Nephron progenitor cell (in vitro differentiated cells): ENCODE measurements at regions not wholly inside any gene's neighbourhood (a gene's known extent, or its start where the extent isn't known, plus 50 kb on each side); places are given as distances from the start of the nearest gene placed in this dataset.

Experiments
- DNase-seq: peaks from one replicate; pipeline ENCODE4 v3.0.0; 2021
- H3K27ac Mint-ChIP-seq: 2 replicates; pipeline ENCODE4 v1.8.0; 2021; ENCODE audit warnings: mild to moderate bottlenecking, moderate library complexity, mixed read lengths
- H3K27me3 Mint-ChIP-seq: 2 replicates; pipeline ENCODE4 v1.8.0; 2021; ENCODE audit warnings: mild to moderate bottlenecking, low read depth, mixed read lengths; ENCODE audit not compliant: poor library complexity
- H3K36me3 Mint-ChIP-seq: 2 replicates; pipeline ENCODE4 v1.8.0; 2021; ENCODE audit warnings: low read depth, mixed read lengths
- H3K4me1 Mint-ChIP-seq: 2 replicates; pipeline ENCODE4 v1.8.0; 2021; ENCODE audit warnings: mixed read lengths
- H3K4me3 Mint-ChIP-seq: 2 replicates; pipeline ENCODE4 v1.8.0; 2021; ENCODE audit warnings: mild to moderate bottlenecking, moderate library complexity, mixed read lengths
- H3K9me3 Mint-ChIP-seq: 2 replicates; pipeline ENCODE4 v1.8.0; 2021; ENCODE audit warnings: mild to moderate bottlenecking, moderate library complexity, mixed read lengths
- CTCF ChIP-seq: fragments of 200-600 bp; sonication (generic); IDR thresholded peaks from 2 replicates; pipeline ENCODE4 v1.5.0; 2021; ENCODE audit warnings: antibody characterized with exemption

GRCh38 chr16:62872339-62872738 lies 836.1 kb upstream of the CDH8 start:
- Mint-ChIP-seq H3K36me3 (no peaks in the 10 kb centered on the region), H3K4me1 (peaks cover 19% of the 10 kb centered on the region), H3K27ac (no peak overlapping the region), H3K4me3 (no peak overlapping the region), H3K27me3 (no peaks in the 10 kb centered on the region), H3K9me3 (no peaks in the 10 kb centered on the region)
- no peak for DNase-seq
- no peak for TF ChIP-seq CTCF

DNA sequence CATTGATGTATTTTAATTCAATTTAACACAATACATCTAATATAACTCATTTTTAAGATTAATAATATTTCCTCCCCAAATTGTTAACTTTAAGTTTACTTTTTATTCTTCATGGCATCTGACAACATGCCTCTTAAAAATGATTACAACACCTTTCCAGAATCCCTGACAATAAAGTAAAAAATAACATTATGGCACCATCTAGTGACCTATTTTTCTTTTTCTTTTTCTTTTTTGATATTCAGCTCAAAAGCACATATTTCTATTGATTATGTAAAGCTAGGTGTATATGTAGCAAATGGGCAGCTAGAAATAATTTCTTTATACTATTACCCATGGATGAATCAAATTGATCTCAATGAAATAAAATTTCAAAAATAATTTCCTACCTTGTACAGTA lies 834.3 kb upstream of the CDH8 start:
- no peak for TF ChIP-seq CTCF
- no peak for DNase-seq
- Mint-ChIP-seq H3K27ac (no peak overlapping the region), H3K9me3 (peaks cover 10% of the 10 kb centered on the region), H3K27me3 (no peaks in the 10 kb centered on the region), H3K36me3 (peaks cover 8% of the 10 kb centered on the region), H3K4me3 (no peak overlapping the region), H3K4me1 (peaks cover 19% of the 10 kb centered on the region)

DNA sequence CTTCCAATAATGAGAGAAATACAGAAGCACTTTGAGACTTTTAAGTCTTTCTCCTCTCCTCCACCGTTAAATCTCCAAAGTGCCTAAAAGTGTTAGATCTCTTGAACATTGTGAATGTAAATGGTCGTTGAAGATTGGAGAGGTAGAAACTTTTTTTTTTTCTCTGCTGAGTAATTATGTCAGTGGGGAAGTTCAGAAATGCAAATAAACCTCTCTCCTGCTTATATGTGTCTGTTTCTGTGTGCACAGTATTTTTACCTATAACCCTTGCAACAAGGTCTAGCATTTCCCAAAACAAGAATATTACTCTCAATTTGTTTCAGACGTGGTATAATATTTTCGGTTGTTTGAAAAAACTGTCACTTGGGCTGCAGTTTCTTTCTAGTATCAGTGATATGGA lies 833.6 kb upstream of the CDH8 start:
- DNase-seq: no peak
- H3K36me3 Mint-ChIP-seq: peaks cover 8% of the 10 kb centered on the region
- no peaks in the 10 kb centered on the region for H3K27me3 Mint-ChIP-seq
- peak overlapping the region; percentile 89 for H3K27ac Mint-ChIP-seq
- peaks cover 19% of the 10 kb centered on the region for H3K4me1 Mint-ChIP-seq
- H3K4me3 Mint-ChIP-seq: no peak overlapping the region
- H3K9me3 Mint-ChIP-seq: peaks cover 10% of the 10 kb centered on the region
- no peak for TF ChIP-seq CTCF

- Mint-ChIP-seq H3K27me3 (no peaks in the 10 kb centered on the region), H3K27ac (no peak overlapping the region), H3K9me3 (peaks cover 16% of the 10 kb centered on the region), H3K4me1 (no peaks in the 10 kb centered on the region), H3K36me3 (peaks cover 8% of the 10 kb centered on the region), H3K4me3 (no peak overlapping the region)
- no peak for TF ChIP-seq CTCF
- no peak for DNase-seq
Measured at GRCh38 chr16:62863139-62863538, 826.9 kb upstream of the CDH8 start.

DNA sequence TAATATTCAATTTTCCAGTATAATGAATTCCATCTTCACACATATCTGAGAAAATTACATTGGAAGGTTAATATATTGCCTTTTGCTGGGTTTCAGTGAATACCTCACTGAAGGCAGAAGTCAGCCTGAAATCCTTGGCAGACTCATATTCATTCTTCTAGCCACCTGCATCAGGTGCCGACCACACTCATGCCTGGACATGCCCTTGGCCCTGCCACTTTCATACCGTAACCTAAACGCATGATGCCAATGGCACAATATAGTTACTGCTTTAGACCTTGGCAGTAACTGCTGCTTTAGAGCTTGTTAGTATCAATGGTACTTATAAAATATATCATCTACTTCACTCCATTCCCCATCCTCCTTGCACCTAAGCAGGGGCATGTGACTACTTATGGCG lies 817.6 kb upstream of the CDH8 start:
- Mint-ChIP-seq H3K4me3 (no peak overlapping the region), H3K4me1 (no peaks in the 10 kb centered on the region), H3K27me3 (no peaks in the 10 kb centered on the region), H3K36me3 (no peaks in the 10 kb centered on the region), H3K9me3 (no peaks in the 10 kb centered on the region), H3K27ac (no peak overlapping the region)
- TF ChIP-seq CTCF: no peak
- no peak for DNase-seq

- DNase-seq: no peak
- no peak overlapping the region for H3K4me3 Mint-ChIP-seq
- no peak overlapping the region for H3K27ac Mint-ChIP-seq
Measured at GRCh38 chr16:62846399-62847057, 810.3 kb upstream of the CDH8 start.

More at GRCh38 chr16:62846399-62847057, 810.3 kb upstream of the CDH8 start:
- Mint-ChIP-seq H3K9me3 (peaks cover 11% of the 10 kb centered on the region), H3K4me1 (no peaks in the 10 kb centered on the region), H3K27me3 (no peaks in the 10 kb centered on the region), H3K36me3 (no peaks in the 10 kb centered on the region)
- TF ChIP-seq CTCF: no peak
